ENCODE measurements at regions not wholly inside any gene's neighbourhood (a gene's known extent, or its start where the extent isn't known, plus 50 kb on each side); places are given as distances from the start of the nearest gene placed in this dataset.

GRCh38 chr12:87116780-87117179, 860.6 kb upstream of the MGAT4C start:
- H3K9me3 ChIP-seq (ENCODE audit: control insufficient read depth, insufficient read depth, low read length) = no peaks in the 10 kb centered on the region
- 70% methylated on average over 3 of the region's 6 CpGs for WGBS (ENCODE audit: insufficient coverage)
- Mint-ChIP-seq H3K36me3 (no peaks in the 10 kb centered on the region), H3K27ac (no peak overlapping the region), H3K4me1 (no peaks in the 10 kb centered on the region), H3K27me3 (ENCODE audit: low read depth in 2 of 2) (no peaks in the 10 kb centered on the region), H3K9me3 (peaks cover 14 to 15% of the 10 kb centered on the region in 2 donors), H3K4me3 (no peak overlapping the region)
- H3K27ac ChIP-seq (ENCODE audit: low read length) = no peak overlapping the region
- TF ChIP-seq CTCF (IDR thresholded peaks at IDR 0.05) = no peak
- H3K27me3 ChIP-seq (ENCODE audit: control insufficient read depth, insufficient read depth, low read length) = no peaks in the 10 kb centered on the region
- intact Hi-C loops (cut with micrococcal nuclease) = no loop called here
- ATAC-seq (no peak), DNase-seq (no peak)
- H3K36me3 ChIP-seq (ENCODE audit: control insufficient read depth, insufficient read depth, low read length) = no peaks in the 10 kb centered on the region
- H3K4me1 ChIP-seq (ENCODE audit: control insufficient read depth, insufficient read depth, low read length) = no peaks in the 10 kb centered on the region
- H3K4me3 ChIP-seq (ENCODE audit: low read length) = no peak overlapping the region

DNA sequence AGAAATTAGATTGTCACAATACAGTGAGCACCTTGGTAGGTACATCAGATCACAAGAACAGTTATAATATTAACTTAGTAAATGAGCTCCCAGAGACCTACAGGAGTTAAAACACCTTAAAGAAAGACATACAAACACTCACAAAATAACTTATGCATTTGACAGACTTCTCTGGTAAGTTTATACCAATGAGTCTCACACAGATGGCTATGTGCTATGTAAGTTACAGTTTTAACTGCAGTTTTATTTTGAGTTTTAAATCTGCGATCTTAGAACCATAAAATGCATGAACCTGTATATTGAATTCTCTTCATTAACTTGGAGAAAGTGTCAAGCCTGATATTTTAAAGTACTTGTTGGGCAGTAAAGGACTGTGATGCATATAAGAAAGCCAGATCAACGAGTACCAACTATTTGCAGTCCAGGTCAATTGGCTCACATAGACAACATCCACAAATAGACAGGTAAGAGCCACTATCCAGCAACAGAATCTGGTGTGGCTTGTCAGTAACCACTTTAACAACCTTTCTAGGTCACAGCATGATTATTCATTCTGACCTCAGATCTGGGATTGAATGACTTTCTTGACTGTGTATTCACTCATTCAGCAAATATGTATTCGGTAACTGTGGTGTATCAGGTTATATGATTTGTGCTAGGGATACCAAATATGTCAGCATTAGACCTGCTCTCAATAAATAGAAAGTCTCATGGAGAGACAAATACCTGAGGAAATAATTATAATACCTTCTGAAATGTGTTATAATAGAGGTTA, 856.6 kb upstream of the MGAT4C start:
- no peaks in the 10 kb centered on the region for H3K27me3 ChIP-seq (ENCODE audit: control insufficient read depth, insufficient read depth, low read length)
- H3K36me3 Mint-ChIP-seq = no peaks in the 10 kb centered on the region
- H3K36me3 ChIP-seq (ENCODE audit: control insufficient read depth, insufficient read depth, low read length) = no peaks in the 10 kb centered on the region
- TF ChIP-seq CTCF (IDR thresholded peaks at IDR 0.05) = no peak
- no peaks in the 10 kb centered on the region for H3K9me3 ChIP-seq (ENCODE audit: control insufficient read depth, insufficient read depth, low read length)
- H3K27ac ChIP-seq (ENCODE audit: low read length) = no peak overlapping the region
- WGBS (ENCODE audit: insufficient coverage) = 60% methylated on average over 3 of the region's 3 CpGs
- ATAC-seq (no peak), DNase-seq (no peak)
- no peak overlapping the region for H3K27ac Mint-ChIP-seq
- H3K27me3 Mint-ChIP-seq (ENCODE audit: low read depth in 2 of 2) = no peaks in the 10 kb centered on the region
- H3K4me3 Mint-ChIP-seq = no peak overlapping the region
- no peak overlapping the region for H3K4me3 ChIP-seq (ENCODE audit: low read length)
- H3K4me1 ChIP-seq (ENCODE audit: control insufficient read depth, insufficient read depth, low read length) = no peaks in the 10 kb centered on the region
- no peaks in the 10 kb centered on the region for H3K4me1 Mint-ChIP-seq
- intact Hi-C loops (cut with micrococcal nuclease) = no loop called here
- H3K9me3 Mint-ChIP-seq = peaks cover 10 to 17% of the 10 kb centered on the region in 2 donors

DNA sequence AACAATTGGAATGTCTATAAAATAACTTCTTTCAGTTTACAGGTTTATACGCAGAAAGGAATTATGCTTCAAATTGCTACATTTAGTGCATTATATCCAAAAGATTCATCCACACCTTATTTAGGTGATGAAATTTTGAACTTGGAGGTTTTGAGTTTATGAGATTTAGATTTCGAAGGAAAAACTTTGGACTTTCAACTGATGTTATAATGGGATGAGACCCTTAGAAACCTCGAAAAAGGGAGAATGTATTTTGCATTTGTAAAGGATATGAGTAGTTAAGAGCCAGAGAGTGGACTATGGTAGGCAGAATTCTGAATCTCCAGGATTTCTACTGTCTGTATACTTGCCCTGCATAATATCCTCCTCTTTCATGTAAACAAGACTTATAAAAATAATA, 851.6 kb upstream of the MGAT4C start:
- no peak for TF ChIP-seq CTCF (IDR thresholded peaks at IDR 0.05)
- DNase-seq = no peak
- Histone ChIP-seq H3K36me3 (ENCODE audit: control insufficient read depth, insufficient read depth, low read length) (no peaks in the 10 kb centered on the region), H3K4me3 (ENCODE audit: low read length) (no peak overlapping the region), H3K4me1 (ENCODE audit: control insufficient read depth, insufficient read depth, low read length) (no peaks in the 10 kb centered on the region), H3K27ac (ENCODE audit: low read length) (no peak overlapping the region), H3K9me3 (ENCODE audit: control insufficient read depth, insufficient read depth, low read length) (no peaks in the 10 kb centered on the region), H3K27me3 (ENCODE audit: control insufficient read depth, insufficient read depth, low read length) (no peaks in the 10 kb centered on the region)
- no peak overlapping the region for H3K27ac Mint-ChIP-seq
- no peak overlapping the region for H3K4me3 Mint-ChIP-seq
- WGBS (ENCODE audit: insufficient coverage) = 72% methylated on average over 2 of the region's 3 CpGs
- no peak for ATAC-seq
- peaks cover 4 to 9% of the 10 kb centered on the region in 2 donors for H3K9me3 Mint-ChIP-seq
- no peaks in the 10 kb centered on the region for H3K27me3 Mint-ChIP-seq (ENCODE audit: low read depth in 2 of 2)
- no peaks in the 10 kb centered on the region for H3K36me3 Mint-ChIP-seq
- H3K4me1 Mint-ChIP-seq = no peaks in the 10 kb centered on the region
- intact Hi-C loops (cut with micrococcal nuclease) = no loop called here

- Mint-ChIP-seq H3K4me3 (no peak overlapping the region), H3K27me3 (ENCODE audit: low read depth in 2 of 2) (no peaks in the 10 kb centered on the region), H3K4me1 (no peaks in the 10 kb centered on the region), H3K27ac (no peak overlapping the region), H3K9me3 (peaks cover 4 to 9% of the 10 kb centered on the region in 2 donors), H3K36me3 (no peaks in the 10 kb centered on the region)
- no peaks in the 10 kb centered on the region for H3K4me1 ChIP-seq (ENCODE audit: control insufficient read depth, insufficient read depth, low read length)
- TF ChIP-seq CTCF (IDR thresholded peaks at IDR 0.05) = no peak
- no peaks in the 10 kb centered on the region for H3K36me3 ChIP-seq (ENCODE audit: control insufficient read depth, insufficient read depth, low read length)
- no peaks in the 10 kb centered on the region for H3K9me3 ChIP-seq (ENCODE audit: control insufficient read depth, insufficient read depth, low read length)
- intact Hi-C loops (cut with micrococcal nuclease) = no loop called here
- no peaks in the 10 kb centered on the region for H3K27me3 ChIP-seq (ENCODE audit: control insufficient read depth, insufficient read depth, low read length)
- 46% methylated on average over 3 of the region's 3 CpGs for WGBS (ENCODE audit: insufficient coverage)
- H3K27ac ChIP-seq (ENCODE audit: low read length) = no peak overlapping the region
- no peak for DNase-seq
- ATAC-seq = no peak
- H3K4me3 ChIP-seq (ENCODE audit: low read length) = no peak overlapping the region
Measured at GRCh38 chr12:87107270-87107669, 851.1 kb upstream of the MGAT4C start.
